MM.1S (cell line): ENCODE measurements at regions not wholly inside any gene's neighbourhood (a gene's known extent, or its start where the extent isn't known, plus 50 kb on each side); places are given as distances from the start of the nearest gene placed in this dataset.

Experiments
- EZH2 ChIP-seq: fragments of 300-600 bp; sonication (generic); optimal IDR thresholded peaks from 2 replicates; pipeline ENCODE3; 2017; ENCODE audit warnings: low read depth, mild to moderate bottlenecking, antibody characterized with exemption, low read length, mixed read lengths
- EZH2phosphoT487 ChIP-seq: fragments of 300-600 bp; sonication (generic); IDR thresholded peaks from 2 replicates; pipeline ENCODE4 v1.6.1; 2018; ENCODE audit warnings: antibody characterized with exemption, low read length
- TF ChIP-seq, protein P1 (sequence below): fragments of 300-600 bp; sonication (generic); IDR thresholded peaks from 2 replicates; pipeline ENCODE4 v1.5.1; 2016; ENCODE audit warnings: antibody characterized with exemption, low read length, mixed read lengths

GRCh38 chr1:94708811-94709210, 111.3 kb upstream of the SLC44A3 start:
- TF ChIP-seq, protein P1, sequence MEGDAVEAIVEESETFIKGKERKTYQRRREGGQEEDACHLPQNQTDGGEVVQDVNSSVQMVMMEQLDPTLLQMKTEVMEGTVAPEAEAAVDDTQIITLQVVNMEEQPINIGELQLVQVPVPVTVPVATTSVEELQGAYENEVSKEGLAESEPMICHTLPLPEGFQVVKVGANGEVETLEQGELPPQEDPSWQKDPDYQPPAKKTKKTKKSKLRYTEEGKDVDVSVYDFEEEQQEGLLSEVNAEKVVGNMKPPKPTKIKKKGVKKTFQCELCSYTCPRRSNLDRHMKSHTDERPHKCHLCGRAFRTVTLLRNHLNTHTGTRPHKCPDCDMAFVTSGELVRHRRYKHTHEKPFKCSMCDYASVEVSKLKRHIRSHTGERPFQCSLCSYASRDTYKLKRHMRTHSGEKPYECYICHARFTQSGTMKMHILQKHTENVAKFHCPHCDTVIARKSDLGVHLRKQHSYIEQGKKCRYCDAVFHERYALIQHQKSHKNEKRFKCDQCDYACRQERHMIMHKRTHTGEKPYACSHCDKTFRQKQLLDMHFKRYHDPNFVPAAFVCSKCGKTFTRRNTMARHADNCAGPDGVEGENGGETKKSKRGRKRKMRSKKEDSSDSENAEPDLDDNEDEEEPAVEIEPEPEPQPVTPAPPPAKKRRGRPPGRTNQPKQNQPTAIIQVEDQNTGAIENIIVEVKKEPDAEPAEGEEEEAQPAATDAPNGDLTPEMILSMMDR = no peak
- TF ChIP-seq EZH2phosphoT487 = no peak
- no peak for TF ChIP-seq EZH2
